ENCODE measurements at regions not wholly inside any gene's neighbourhood (a gene's known extent, or its start where the extent isn't known, plus 50 kb on each side); places are given as distances from the start of the nearest gene placed in this dataset.

DNA sequence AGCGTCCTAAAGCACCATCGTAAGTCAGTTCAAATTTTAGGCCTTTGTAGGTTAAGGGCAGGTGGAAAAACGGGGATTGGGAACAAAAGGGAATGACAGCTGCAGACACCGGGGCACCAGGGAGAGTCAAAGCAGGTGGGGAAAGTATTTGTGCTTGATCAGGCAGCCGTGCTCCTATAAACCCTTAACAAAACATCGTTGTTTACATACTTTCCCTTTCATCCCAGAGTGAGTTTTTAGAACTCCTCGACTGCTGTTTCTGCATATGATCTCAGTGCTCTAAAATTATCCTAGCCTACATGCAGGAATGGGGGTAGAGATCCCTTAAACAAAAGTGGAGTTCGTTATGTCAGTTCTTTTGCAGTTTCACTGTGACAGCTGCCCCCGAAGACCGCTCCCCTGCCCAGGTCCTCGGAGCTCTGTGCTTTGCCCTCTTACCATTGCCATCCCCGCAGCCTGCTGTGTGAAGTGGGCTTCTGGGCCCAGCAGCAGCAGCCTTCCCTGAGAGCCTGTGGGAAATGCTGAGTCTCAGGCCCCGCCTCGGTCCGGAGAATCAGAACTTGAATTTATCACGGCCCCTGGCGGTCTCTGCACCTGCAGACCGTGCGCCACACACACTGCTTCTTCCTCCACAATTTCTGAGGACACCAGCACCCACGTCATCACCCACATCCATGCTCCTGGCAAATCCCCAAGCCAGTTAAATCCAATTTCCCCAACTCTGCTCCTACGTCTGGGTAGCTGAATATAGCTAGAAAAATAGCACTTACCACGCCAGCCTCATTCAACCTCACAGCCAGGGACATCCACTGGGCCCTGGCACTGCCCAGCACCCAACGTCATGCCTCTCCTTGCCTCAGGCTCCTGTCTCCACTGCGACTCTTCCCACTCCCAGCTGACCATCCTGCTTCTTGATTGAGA is 86.8 kb downstream of the NSUN2 start:
- TF ChIP-seq CTCF (IDR thresholded peaks at IDR 0.05), result no peak
- no peak for TF ChIP-seq POLR2A (IDR thresholded peaks at IDR 0.05)

Measured in adrenal gland (tissue), 5 donors.